A549 (cell line): ENCODE measurements at regions not wholly inside any gene's neighbourhood (a gene's known extent, or its start where the extent isn't known, plus 50 kb on each side); places are given as distances from the start of the nearest gene placed in this dataset.

Experiments
- GATA3 ChIP-seq: IDR thresholded peaks from 2 replicates; pipeline ENCODE4 v1.6.1; 2012; ENCODE audit warnings: borderline replicate concordance
- MAX ChIP-seq: IDR thresholded peaks from 2 replicates; pipeline ENCODE4 v1.6.1; 2012
- MAZ ChIP-seq: fragments of 150-350 bp; IDR thresholded peaks from 2 replicates; pipeline ENCODE4 v1.6.1; 2014; ENCODE audit warnings: antibody characterized with exemption, low read depth, low read length, borderline replicate concordance
- MYC ChIP-seq: IDR thresholded peaks from 2 replicates; pipeline ENCODE4 v1.6.1; 2012; ENCODE audit warnings: mild to moderate bottlenecking, inconsistent platforms, low read length, improper control_type of control experiment, borderline replicate concordance
- NR3C1 ChIP-seq: fragments of >200 bp; sonication (Bioruptor Twin); formaldehyde crosslinking; IDR thresholded peaks from 3 replicates; pipeline ENCODE4 v1.6.1; 2017
- POLR2A ChIP-seq: IDR thresholded peaks from 2 replicates; pipeline ENCODE4 v1.6.1; 2012; ENCODE audit warnings: mild to moderate bottlenecking, low read length
- SMC3 ChIP-seq: fragments of >200 bp; sonication (Bioruptor Twin); formaldehyde crosslinking; IDR thresholded peaks from 3 replicates; pipeline ENCODE4 v1.6.1; 2018; ENCODE audit warnings: inconsistent platforms
- ZSCAN20 ChIP-seq: fragments of 250-450 bp; sonication (Bioruptor Pico); IDR thresholded peaks from 2 replicates; pipeline ENCODE4 v1.8.0; 2022; ENCODE audit warnings: mild to moderate bottlenecking, moderate library complexity
- TF ChIP-seq, protein P1 (sequence below): fragments of 200-600 bp; sonication (generic); IDR thresholded peaks from 2 replicates; pipeline ENCODE4 v1.6.1; 2016; ENCODE audit warnings: antibody characterized with exemption, mild to moderate bottlenecking, moderate library complexity
- TF ChIP-seq, protein P2 (sequence below): fragments of >200 bp; sonication (Bioruptor Twin); formaldehyde crosslinking; IDR thresholded peaks from 3 replicates; pipeline ENCODE4 v1.5.1; 2016
- TF ChIP-seq, protein P3 (sequence below): fragments of 450-650 bp; IDR thresholded peaks from 2 replicates; pipeline ENCODE4 v1.6.1; 2014; ENCODE audit warnings: antibody characterized with exemption
- TF ChIP-seq, protein P4 (sequence below): fragments of >200 bp; sonication (Bioruptor Twin); formaldehyde crosslinking; IDR thresholded peaks from 2 replicates; pipeline ENCODE4 v1.6.1; 2016

GRCh38 chr22:26933105-26933590, 275.8 kb downstream of the MIAT start:
- TF ChIP-seq, protein P1, sequence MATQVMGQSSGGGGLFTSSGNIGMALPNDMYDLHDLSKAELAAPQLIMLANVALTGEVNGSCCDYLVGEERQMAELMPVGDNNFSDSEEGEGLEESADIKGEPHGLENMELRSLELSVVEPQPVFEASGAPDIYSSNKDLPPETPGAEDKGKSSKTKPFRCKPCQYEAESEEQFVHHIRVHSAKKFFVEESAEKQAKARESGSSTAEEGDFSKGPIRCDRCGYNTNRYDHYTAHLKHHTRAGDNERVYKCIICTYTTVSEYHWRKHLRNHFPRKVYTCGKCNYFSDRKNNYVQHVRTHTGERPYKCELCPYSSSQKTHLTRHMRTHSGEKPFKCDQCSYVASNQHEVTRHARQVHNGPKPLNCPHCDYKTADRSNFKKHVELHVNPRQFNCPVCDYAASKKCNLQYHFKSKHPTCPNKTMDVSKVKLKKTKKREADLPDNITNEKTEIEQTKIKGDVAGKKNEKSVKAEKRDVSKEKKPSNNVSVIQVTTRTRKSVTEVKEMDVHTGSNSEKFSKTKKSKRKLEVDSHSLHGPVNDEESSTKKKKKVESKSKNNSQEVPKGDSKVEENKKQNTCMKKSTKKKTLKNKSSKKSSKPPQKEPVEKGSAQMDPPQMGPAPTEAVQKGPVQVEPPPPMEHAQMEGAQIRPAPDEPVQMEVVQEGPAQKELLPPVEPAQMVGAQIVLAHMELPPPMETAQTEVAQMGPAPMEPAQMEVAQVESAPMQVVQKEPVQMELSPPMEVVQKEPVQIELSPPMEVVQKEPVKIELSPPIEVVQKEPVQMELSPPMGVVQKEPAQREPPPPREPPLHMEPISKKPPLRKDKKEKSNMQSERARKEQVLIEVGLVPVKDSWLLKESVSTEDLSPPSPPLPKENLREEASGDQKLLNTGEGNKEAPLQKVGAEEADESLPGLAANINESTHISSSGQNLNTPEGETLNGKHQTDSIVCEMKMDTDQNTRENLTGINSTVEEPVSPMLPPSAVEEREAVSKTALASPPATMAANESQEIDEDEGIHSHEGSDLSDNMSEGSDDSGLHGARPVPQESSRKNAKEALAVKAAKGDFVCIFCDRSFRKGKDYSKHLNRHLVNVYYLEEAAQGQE: no peak
- TF ChIP-seq SMC3 (no peak), POLR2A (no peak), MAZ (no peak), MAX (no peak), ZSCAN20 (CRISPR knock-in tag) (no peak), GATA3 (no peak), NR3C1 (no peak), MYC (no peak)
- TF ChIP-seq, protein P2, sequence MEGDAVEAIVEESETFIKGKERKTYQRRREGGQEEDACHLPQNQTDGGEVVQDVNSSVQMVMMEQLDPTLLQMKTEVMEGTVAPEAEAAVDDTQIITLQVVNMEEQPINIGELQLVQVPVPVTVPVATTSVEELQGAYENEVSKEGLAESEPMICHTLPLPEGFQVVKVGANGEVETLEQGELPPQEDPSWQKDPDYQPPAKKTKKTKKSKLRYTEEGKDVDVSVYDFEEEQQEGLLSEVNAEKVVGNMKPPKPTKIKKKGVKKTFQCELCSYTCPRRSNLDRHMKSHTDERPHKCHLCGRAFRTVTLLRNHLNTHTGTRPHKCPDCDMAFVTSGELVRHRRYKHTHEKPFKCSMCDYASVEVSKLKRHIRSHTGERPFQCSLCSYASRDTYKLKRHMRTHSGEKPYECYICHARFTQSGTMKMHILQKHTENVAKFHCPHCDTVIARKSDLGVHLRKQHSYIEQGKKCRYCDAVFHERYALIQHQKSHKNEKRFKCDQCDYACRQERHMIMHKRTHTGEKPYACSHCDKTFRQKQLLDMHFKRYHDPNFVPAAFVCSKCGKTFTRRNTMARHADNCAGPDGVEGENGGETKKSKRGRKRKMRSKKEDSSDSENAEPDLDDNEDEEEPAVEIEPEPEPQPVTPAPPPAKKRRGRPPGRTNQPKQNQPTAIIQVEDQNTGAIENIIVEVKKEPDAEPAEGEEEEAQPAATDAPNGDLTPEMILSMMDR: no peak
- TF ChIP-seq, protein P3, sequence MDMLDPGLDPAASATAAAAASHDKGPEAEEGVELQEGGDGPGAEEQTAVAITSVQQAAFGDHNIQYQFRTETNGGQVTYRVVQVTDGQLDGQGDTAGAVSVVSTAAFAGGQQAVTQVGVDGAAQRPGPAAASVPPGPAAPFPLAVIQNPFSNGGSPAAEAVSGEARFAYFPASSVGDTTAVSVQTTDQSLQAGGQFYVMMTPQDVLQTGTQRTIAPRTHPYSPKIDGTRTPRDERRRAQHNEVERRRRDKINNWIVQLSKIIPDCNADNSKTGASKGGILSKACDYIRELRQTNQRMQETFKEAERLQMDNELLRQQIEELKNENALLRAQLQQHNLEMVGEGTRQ: no peak
- TF ChIP-seq, protein P4, sequence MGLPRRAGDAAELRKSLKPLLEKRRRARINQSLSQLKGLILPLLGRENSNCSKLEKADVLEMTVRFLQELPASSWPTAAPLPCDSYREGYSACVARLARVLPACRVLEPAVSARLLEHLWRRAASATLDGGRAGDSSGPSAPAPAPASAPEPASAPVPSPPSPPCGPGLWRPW: no peak
